Activated naive CD8-positive, alpha-beta T cell treated with anti-CD3 and anti-CD28 coated beads, Interleukin-2, amount 50 U/mL, for 24 hours (primary cell): ENCODE measurements at regions not wholly inside any gene's neighbourhood (a gene's known extent, or its start where the extent isn't known, plus 50 kb on each side); places are given as distances from the start of the nearest gene placed in this dataset.
"Not testable (repeated sequence)": the region's sequence is repeated elsewhere in the genome, so short reads cannot be mapped to it uniquely, and the experiment has no call there.

Experiments used
- ATAC-seq: fragments of 150-1000 bp; cut with Tn5 transposase; one replicate; pipeline ENCODE4 v1.10.0; 2021
- DNase-seq: peaks from one replicate; pipeline ENCODE4 v3.0.0; 2021
- H3K27ac Mint-ChIP-seq: one replicate; pipeline ENCODE4 v1.8.0; 2021; ENCODE audit warnings: mild to moderate bottlenecking, mixed read lengths
- H3K27me3 Mint-ChIP-seq: one replicate; pipeline ENCODE4 v1.8.0; 2021; ENCODE audit warnings: mixed read lengths
- H3K36me3 Mint-ChIP-seq: one replicate; pipeline ENCODE4 v1.8.0; 2021; ENCODE audit warnings: low read depth, mixed read lengths
- H3K4me1 Mint-ChIP-seq: one replicate; pipeline ENCODE4 v1.8.0; 2021; ENCODE audit warnings: mixed read lengths
- H3K4me3 Mint-ChIP-seq: one replicate; pipeline ENCODE4 v1.8.0; 2021; ENCODE audit warnings: mild to moderate bottlenecking, moderate library complexity, mixed read lengths
- H3K9me3 Mint-ChIP-seq: one replicate; pipeline ENCODE4 v1.8.0; 2021; ENCODE audit warnings: mixed read lengths

DNA sequence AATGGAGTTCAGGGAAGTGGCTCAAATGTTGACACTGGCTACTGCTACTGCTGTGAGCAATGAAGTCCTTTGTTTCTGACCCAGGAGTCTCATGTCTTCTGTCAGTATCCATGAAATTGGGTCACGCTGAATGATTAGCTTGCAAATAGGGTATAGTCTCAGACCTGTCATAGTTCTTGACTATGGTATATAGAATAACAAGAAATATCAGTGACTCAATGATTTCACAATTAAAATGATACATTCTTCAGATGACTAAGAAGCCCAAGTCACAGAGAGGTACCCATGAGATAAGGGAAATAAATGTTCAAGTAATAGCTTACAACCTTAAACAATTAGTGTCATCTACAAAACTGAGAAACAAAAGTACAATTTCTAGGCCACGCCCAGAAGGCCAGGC, 89.3 kb downstream of the LYZL2 start:
- H3K4me3 Mint-ChIP-seq: no peak overlapping the region
- ATAC-seq: peak; percentile 43
- no peaks in the 10 kb centered on the region for H3K9me3 Mint-ChIP-seq
- no peaks in the 10 kb centered on the region for H3K27me3 Mint-ChIP-seq
- H3K36me3 Mint-ChIP-seq: no peaks in the 10 kb centered on the region
- H3K27ac Mint-ChIP-seq: peak overlapping the region; percentile 40
- peaks cover 19% of the 10 kb centered on the region for H3K4me1 Mint-ChIP-seq
- DNase-seq: no peak

DNA sequence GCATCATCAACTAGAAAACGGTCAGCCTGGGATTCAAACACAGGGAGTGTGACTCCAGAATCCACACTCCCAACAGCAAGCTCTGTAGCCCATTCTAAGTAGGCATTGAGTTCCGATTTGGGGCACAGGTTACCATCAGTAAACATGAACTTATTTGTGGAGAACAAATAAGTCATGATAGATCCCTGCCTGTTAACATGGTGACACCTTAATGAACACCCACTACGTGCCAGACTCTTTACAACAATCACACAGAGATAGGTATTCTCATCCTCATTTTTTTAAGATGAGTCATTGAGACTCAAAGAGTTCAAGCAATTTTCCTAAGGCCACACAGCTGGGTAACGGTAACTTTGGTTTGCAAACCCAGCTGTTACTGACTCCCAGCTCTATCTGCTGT, 91.5 kb downstream of the LYZL2 start:
- no peak overlapping the region for H3K4me3 Mint-ChIP-seq
- no peak overlapping the region for H3K27ac Mint-ChIP-seq
- ATAC-seq (no peak), DNase-seq (no peak)
- peaks cover 26% of the 10 kb centered on the region for H3K4me1 Mint-ChIP-seq
- H3K9me3 Mint-ChIP-seq: no peaks in the 10 kb centered on the region
- H3K36me3 Mint-ChIP-seq: no peaks in the 10 kb centered on the region
- H3K27me3 Mint-ChIP-seq: no peaks in the 10 kb centered on the region

DNA sequence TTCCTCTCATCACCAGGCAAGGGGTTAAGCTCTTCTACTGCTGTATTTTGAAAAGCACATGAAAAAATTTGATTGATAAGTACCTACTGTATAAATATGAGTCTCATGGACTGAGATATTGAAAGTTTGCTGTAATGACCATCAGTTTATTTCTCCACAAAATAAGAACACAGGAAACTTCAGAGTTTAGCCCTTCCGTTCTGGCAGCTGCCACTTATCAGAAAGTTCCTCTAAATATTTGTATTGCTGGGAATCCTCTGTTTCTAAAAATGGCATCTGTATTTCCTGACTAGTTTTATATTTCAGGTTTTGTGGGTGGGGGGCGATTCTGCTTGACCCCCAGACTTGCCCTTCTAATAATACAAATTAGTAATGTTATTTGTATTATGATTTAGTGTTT, 92.0 kb downstream of the LYZL2 start:
- no peaks in the 10 kb centered on the region for H3K27me3 Mint-ChIP-seq
- DNase-seq (no peak), ATAC-seq (no peak)

GRCh38 chr10:30537158-30537557, 92.4 kb downstream of the LYZL2 start:
- not testable (repeated sequence) for DNase-seq, H3K36me3 Mint-ChIP-seq, ATAC-seq, H3K27me3 Mint-ChIP-seq, H3K4me3 Mint-ChIP-seq, H3K9me3 Mint-ChIP-seq, H3K27ac Mint-ChIP-seq
- peaks cover 26% of the 10 kb centered on the region for H3K4me1 Mint-ChIP-seq

More for the DNA sequence above, 92.0 kb downstream of the LYZL2 start:
- H3K9me3 Mint-ChIP-seq: no peaks in the 10 kb centered on the region
- H3K4me3 Mint-ChIP-seq: no peak overlapping the region
- no peak overlapping the region for H3K27ac Mint-ChIP-seq
- peaks cover 26% of the 10 kb centered on the region for H3K4me1 Mint-ChIP-seq
- H3K36me3 Mint-ChIP-seq: no peaks in the 10 kb centered on the region

DNA sequence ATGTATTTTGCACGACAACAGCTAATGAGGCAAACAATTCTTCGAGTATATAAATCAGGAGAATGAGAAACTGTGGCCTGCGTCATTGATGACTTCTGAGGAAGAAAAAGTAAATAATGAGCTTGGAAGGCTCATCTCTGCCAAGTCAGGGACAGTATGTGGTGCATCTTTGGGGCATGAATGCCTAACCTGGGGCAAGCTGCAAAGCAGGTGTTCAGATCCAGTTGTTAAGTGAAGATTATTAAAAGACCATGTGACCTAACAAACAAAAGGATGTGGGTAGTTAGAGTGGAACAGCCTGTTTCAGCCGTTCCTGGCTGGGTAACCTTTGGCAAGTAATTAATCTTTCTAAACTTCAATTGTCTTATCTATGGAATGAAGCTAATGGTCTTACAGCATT, 93.0 kb downstream of the LYZL2 start:
- Mint-ChIP-seq H3K9me3 (no peaks in the 10 kb centered on the region), H3K4me3 (no peak overlapping the region), H3K27me3 (no peaks in the 10 kb centered on the region), H3K4me1 (peaks cover 27% of the 10 kb centered on the region), H3K27ac (no peak overlapping the region), H3K36me3 (no peaks in the 10 kb centered on the region)
- no peak for DNase-seq
- ATAC-seq: no peak

DNA sequence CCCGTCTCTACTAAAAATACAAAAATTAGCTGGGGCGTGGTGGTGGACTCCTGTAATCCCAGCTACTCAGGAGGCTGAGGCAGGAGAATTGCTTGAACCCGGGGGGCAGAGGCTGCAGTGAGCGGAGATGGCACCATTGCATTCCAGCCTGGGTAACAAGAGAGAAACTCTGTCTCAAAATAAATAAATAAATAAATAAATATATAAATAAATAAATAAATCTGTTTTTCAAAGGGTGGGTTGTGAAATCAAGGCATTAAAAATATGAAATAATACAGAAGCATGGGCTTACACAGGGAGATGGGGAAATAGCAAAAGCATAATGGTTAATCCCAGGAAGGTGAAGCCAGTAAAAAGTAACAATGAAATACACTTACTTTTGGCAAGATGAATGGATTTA, 93.9 kb downstream of the LYZL2 start:
- Mint-ChIP-seq H3K4me3 (no peak overlapping the region), H3K4me1 (peaks cover 30% of the 10 kb centered on the region), H3K9me3 (no peaks in the 10 kb centered on the region), H3K36me3 (no peaks in the 10 kb centered on the region), H3K27me3 (no peaks in the 10 kb centered on the region), H3K27ac (no peak overlapping the region)
- ATAC-seq (no peak), DNase-seq (no peak)

GRCh38 chr10:30534465-30535144, 94.9 kb downstream of the LYZL2 start:
- no peaks in the 10 kb centered on the region for H3K27me3 Mint-ChIP-seq
- no peak overlapping the region for H3K27ac Mint-ChIP-seq
- DNase-seq (peak; percentile 71), ATAC-seq (no peak)
- H3K4me3 Mint-ChIP-seq: no peak overlapping the region
- H3K9me3 Mint-ChIP-seq: no peaks in the 10 kb centered on the region
- peaks cover 35% of the 10 kb centered on the region for H3K4me1 Mint-ChIP-seq
- no peaks in the 10 kb centered on the region for H3K36me3 Mint-ChIP-seq

DNA sequence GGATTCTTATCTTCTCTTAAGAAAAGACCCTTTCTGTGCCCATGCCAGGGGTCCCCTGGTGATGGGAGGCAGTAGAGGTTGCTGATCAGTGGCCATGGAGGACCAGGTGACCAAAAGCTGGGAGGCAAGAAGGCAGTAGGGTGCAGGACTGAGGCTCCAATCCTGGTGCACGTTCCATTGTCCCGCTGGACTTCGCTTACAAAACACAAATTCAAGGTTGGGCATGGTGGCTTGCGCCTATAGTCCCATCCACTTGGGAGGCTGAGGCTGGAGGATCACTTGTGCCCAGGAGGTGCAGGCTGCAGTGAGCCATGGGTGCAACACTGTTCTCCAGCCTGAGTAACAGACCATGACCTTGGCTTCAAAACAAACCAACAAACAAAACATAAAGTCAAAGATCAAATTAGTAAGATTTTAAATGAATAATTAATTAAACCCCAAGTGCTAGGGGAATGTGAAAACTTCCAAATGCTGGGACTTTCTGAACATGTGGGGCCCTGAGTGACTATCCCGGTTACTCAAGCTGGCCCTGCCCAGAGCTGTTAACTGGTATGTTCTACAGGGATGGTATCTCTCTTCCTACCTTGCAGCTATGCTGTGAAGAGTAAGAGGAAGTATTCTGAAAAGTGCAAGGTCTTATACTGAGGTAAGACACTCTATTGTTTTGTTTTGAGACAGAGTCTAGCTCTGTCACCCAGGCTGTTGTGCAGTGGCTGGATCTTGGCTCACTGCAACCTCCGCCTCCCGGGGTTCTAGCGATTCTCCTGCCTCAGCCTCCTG, 97.6 kb downstream of the LYZL2 start:
- H3K4me1 Mint-ChIP-seq: peaks cover 59% of the 10 kb centered on the region
- no peaks in the 10 kb centered on the region for H3K27me3 Mint-ChIP-seq
- H3K36me3 Mint-ChIP-seq: no peaks in the 10 kb centered on the region
- no peak for ATAC-seq
- DNase-seq: no peak
- H3K27ac Mint-ChIP-seq: no peak overlapping the region
- no peak overlapping the region for H3K4me3 Mint-ChIP-seq
- H3K9me3 Mint-ChIP-seq: no peaks in the 10 kb centered on the region

- ATAC-seq (peak; percentile 92), DNase-seq (peak; percentile 82)
- Mint-ChIP-seq H3K4me3 (peak overlapping the region; percentile 78), H3K36me3 (no peaks in the 10 kb centered on the region), H3K4me1 (peaks cover 73% of the 10 kb centered on the region), H3K27ac (peak overlapping the region; percentile 89), H3K27me3 (no peaks in the 10 kb centered on the region), H3K9me3 (no peaks in the 10 kb centered on the region)
These were observed 95.5 kb downstream of the MAP3K8 start for GRCh38 chr10:30529373-30529998.

GRCh38 chr10:30528429-30528786, 94.4 kb downstream of the MAP3K8 start:
- Mint-ChIP-seq H3K4me3 (no peak overlapping the region), H3K4me1 (peaks cover 72% of the 10 kb centered on the region), H3K9me3 (no peaks in the 10 kb centered on the region), H3K36me3 (no peaks in the 10 kb centered on the region), H3K27me3 (no peaks in the 10 kb centered on the region), H3K27ac (peak overlapping the region; percentile 24)
- DNase-seq (no peak), ATAC-seq (no peak)

DNA sequence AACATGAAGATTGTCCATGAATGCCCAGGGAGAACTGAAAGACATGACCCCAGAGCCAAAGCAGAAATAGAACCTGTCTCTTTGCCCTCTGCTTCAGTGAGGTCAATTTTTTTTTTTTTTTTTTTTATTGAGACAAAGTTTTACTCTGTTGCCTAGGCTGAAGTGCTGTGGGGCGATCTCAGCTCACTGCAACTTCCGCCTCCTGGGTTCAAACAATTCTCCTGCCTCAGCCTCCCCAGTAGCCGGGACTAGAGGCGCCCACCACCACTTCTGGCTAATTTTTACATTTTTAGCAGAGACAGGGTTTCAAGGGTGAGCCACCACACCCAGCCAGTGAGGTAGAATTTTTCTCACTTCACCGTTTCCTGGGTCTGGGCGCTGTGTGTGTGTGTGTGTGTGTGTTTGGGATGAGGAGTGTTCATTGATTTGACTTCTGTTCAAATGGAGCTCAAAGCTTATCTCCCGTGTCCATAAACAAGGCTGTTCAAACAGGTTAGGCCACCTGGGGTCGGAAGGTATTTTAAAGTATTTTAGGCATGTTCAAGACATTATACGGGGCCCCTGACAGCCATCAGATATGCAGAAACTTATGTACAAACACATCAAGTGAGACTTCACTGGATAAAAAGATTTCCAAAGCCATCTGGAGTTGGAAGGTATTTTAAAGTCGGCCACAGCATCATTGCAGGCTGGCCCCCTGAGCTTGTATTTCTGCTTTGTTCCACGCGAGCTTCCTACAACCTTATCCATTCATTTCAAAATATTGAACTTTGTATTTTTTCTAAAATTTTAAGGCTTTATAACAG, 93.8 kb downstream of the MAP3K8 start:
- H3K27me3 Mint-ChIP-seq: no peaks in the 10 kb centered on the region
- peak overlapping the region; percentile 64 for H3K27ac Mint-ChIP-seq
- no peak overlapping the region for H3K4me3 Mint-ChIP-seq
- H3K9me3 Mint-ChIP-seq: no peaks in the 10 kb centered on the region
- H3K36me3 Mint-ChIP-seq: no peaks in the 10 kb centered on the region
- peaks cover 68% of the 10 kb centered on the region for H3K4me1 Mint-ChIP-seq
- ATAC-seq (no peak), DNase-seq (no peak)

GRCh38 chr10:30522661-30523078, 88.7 kb downstream of the MAP3K8 start:
- not testable (repeated sequence) for ATAC-seq, H3K9me3 Mint-ChIP-seq, DNase-seq, H3K4me3 Mint-ChIP-seq, H3K27ac Mint-ChIP-seq, H3K36me3 Mint-ChIP-seq, H3K27me3 Mint-ChIP-seq
- peaks cover 34% of the 10 kb centered on the region for H3K4me1 Mint-ChIP-seq

- peaks cover 15% of the 10 kb centered on the region for H3K4me1 Mint-ChIP-seq
- no peaks in the 10 kb centered on the region for H3K36me3 Mint-ChIP-seq
- no peaks in the 10 kb centered on the region for H3K27me3 Mint-ChIP-seq
- H3K9me3 Mint-ChIP-seq: peaks cover 4% of the 10 kb centered on the region
- ATAC-seq (no peak), DNase-seq (no peak)
- H3K27ac Mint-ChIP-seq: no peak overlapping the region
- H3K4me3 Mint-ChIP-seq: no peak overlapping the region
These were observed 84.9 kb downstream of the MAP3K8 start for GRCh38 chr10:30518907-30519306.
